SK-N-SH (cell line): ENCODE measurements at regions not wholly inside any gene's neighbourhood (a gene's known extent, or its start where the extent isn't known, plus 50 kb on each side); places are given as distances from the start of the nearest gene placed in this dataset.

Experiments
- CTCF ChIA-PET: fragments of 300-600, 350-600 bp; formaldehyde crosslinking; extraction: SDS; loops from one replicate; lab custom pipeline; 2021; lab: Yijun Ruan, JAX
- POLR2A ChIA-PET: fragments of 350-600 bp; sonication (Branson Sonifier 250); formaldehyde crosslinking; extraction: SDS; loops from one replicate; lab custom pipeline; 2020; ENCODE audit warnings: antibody characterized with exemption, inconsistent platforms; lab: Yijun Ruan, JAX
- DNase-seq: peaks from one replicate; pipeline ENCODE4 v3.0.0; 2012
- H2AFZ ChIP-seq: fragments of 200-600 bp; sonication (generic); 2 replicates; pipeline ENCODE4 v1.8.1; 2016; ENCODE audit warnings: antibody characterized with exemption, mild to moderate bottlenecking, low read depth
- H3F3A ChIP-seq: fragments of 200-600 bp; sonication (generic); replicated peaks from 2 replicates; pipeline ENCODE3; 2016; ENCODE audit warnings: antibody characterized with exemption, mild to moderate bottlenecking; ENCODE audit not compliant: insufficient read depth
- H3K27ac ChIP-seq, 2 experiments: fragments of 200-500 bp in 1 of 2; fragments of 200-600 bp in 1 of 2; sonication (Bioruptor generic) in 1 of 2; sonication (generic), shearing (Covaris generic) in 1 of 2; 2 replicates each; pipeline versions ENCODE4 v1.5.1 to v1.6.1; 2014 to 2016; ENCODE audit warnings: low read depth in 2 of 2, inconsistent platforms in 1 of 2, low read length in 1 of 2, mild to moderate bottlenecking in 1 of 2, mixed read lengths in 1 of 2
- H3K27me3 ChIP-seq: fragments of 200-600 bp; sonication (generic), shearing (Covaris generic); 2 replicates; pipeline ENCODE4 v1.6.1; 2016; ENCODE audit warnings: mixed run types; ENCODE audit not compliant: insufficient read depth
- H3K36me3 ChIP-seq, 2 experiments: fragments of 200-500 bp in 1 of 2; fragments of 200-600 bp in 1 of 2; sonication (Bioruptor generic) in 1 of 2; sonication (generic) in 1 of 2; replicated peaks in 1 of 2; 2 replicates each; pipeline versions ENCODE3 to v1.5.1; 2014 to 2016; ENCODE audit warnings: low read length in 1 of 2, mild to moderate bottlenecking in 1 of 2; ENCODE audit not compliant: insufficient read depth in 2 of 2, control insufficient read depth in 1 of 2
- H3K4me1 ChIP-seq, 2 experiments: fragments of 200-500 bp in 1 of 2; fragments of 200-600 bp in 1 of 2; sonication (Bioruptor generic) in 1 of 2; sonication (generic), shearing (Covaris generic) in 1 of 2; 2 replicates each; pipeline versions ENCODE4 v1.5.1 to v1.6.1; 2014 to 2016; ENCODE audit warnings: low read depth in 1 of 2, low read length in 1 of 2, mixed run types in 1 of 2; ENCODE audit not compliant: insufficient read depth in 2 of 2, control insufficient read depth in 1 of 2
- H3K4me2 ChIP-seq: fragments of 200-600 bp; sonication (generic), shearing (Covaris generic); 2 replicates; pipeline ENCODE4 v1.6.1; 2017; ENCODE audit warnings: mixed run types
- H3K4me3 ChIP-seq, 2 experiments: fragments of 200-500 bp in 1 of 2; fragments of 200-600 bp in 1 of 2; sonication (Bioruptor generic) in 1 of 2; sonication (generic), shearing (Covaris generic) in 1 of 2; 2 replicates each; pipeline versions ENCODE4 v1.5.1 to v1.8.1; 2014 to 2016; ENCODE audit warnings: low read depth in 2 of 2, inconsistent platforms in 1 of 2, low read length in 1 of 2, mild to moderate bottlenecking in 1 of 2, mixed read lengths in 1 of 2, moderate library complexity in 1 of 2
- H3K79me2 ChIP-seq: fragments of 200-600 bp; sonication (generic); 2 replicates; pipeline ENCODE4 v1.8.1; 2017; ENCODE audit warnings: mild to moderate bottlenecking; ENCODE audit not compliant: insufficient read depth
- H3K9ac ChIP-seq: fragments of 200-600 bp; sonication (generic); 2 replicates; pipeline ENCODE4 v1.6.1; 2017; ENCODE audit warnings: mixed run types
- H3K9me2 ChIP-seq: fragments of 200-600 bp; sonication (generic); 2 replicates; pipeline ENCODE4 v1.6.1; 2017; ENCODE audit warnings: mixed run types
- H3K9me3 ChIP-seq: fragments of 200-600 bp; sonication (generic); 2 replicates; pipeline ENCODE4 v1.6.1; 2017; ENCODE audit warnings: mixed run types, mild to moderate bottlenecking, moderate library complexity
- H4K20me1 ChIP-seq: fragments of 200-600 bp; sonication (generic); 2 replicates; pipeline ENCODE4 v1.6.1; 2017; ENCODE audit warnings: mild to moderate bottlenecking, mixed run types; ENCODE audit not compliant: insufficient read depth
- CHD2 ChIP-seq: fragments of 150-350 bp; IDR thresholded peaks from 2 replicates; pipeline ENCODE4 v1.6.1; 2018; ENCODE audit warnings: low read length; ENCODE audit not compliant: partially characterized antibody
- ELF1 ChIP-seq: IDR thresholded peaks from 2 replicates; pipeline ENCODE4 v1.4.0; 2012
- EZH2phosphoT487 ChIP-seq: fragments of 200-600 bp; sonication (generic); IDR thresholded peaks from 2 replicates; pipeline ENCODE4 v1.6.1; 2017; ENCODE audit warnings: low read depth, mixed run types, mild to moderate bottlenecking, antibody characterized with exemption, moderate library complexity, borderline replicate concordance
- FOSL2 ChIP-seq: IDR thresholded peaks from 2 replicates; pipeline ENCODE4 v1.4.0; 2012; ENCODE audit warnings: low read depth, mild to moderate bottlenecking, moderate library complexity, borderline replicate concordance
- FOXJ3 ChIP-seq: sonication (generic); formaldehyde crosslinking; IDR thresholded peaks from 2 replicates; pipeline ENCODE4 v1.5.1; 2020; ENCODE audit warnings: mild to moderate bottlenecking, missing genetic modification reagents
- FOXM1 ChIP-seq: IDR thresholded peaks from 2 replicates; pipeline ENCODE4 v1.4.0; 2012; ENCODE audit warnings: low read depth, mild to moderate bottlenecking
- GABPA ChIP-seq: IDR thresholded peaks from 2 replicates; pipeline ENCODE4 v1.4.0; 2012; ENCODE audit warnings: low read depth, mild to moderate bottlenecking
- GATA2 ChIP-seq: sonication (generic); formaldehyde crosslinking; IDR thresholded peaks from 2 replicates; pipeline ENCODE4 v1.5.0; 2020; ENCODE audit warnings: mild to moderate bottlenecking, missing genetic modification reagents
- MEF2A ChIP-seq: IDR thresholded peaks from 2 replicates; pipeline ENCODE4 v1.4.0; 2012; ENCODE audit warnings: low read depth, borderline replicate concordance
- NRF1 ChIP-seq: IDR thresholded peaks from 2 replicates; pipeline ENCODE4 v1.6.1; 2012; ENCODE audit warnings: low read depth, mild to moderate bottlenecking, low read length
- REST ChIP-seq: IDR thresholded peaks from 2 replicates; pipeline ENCODE4 v1.6.1; 2012; ENCODE audit warnings: mild to moderate bottlenecking, low read depth, low read length, moderate library complexity
- RXRA ChIP-seq: IDR thresholded peaks from 2 replicates; pipeline ENCODE4 v1.4.0; 2012; ENCODE audit warnings: low read depth, mild to moderate bottlenecking, borderline replicate concordance
- SIN3A ChIP-seq: IDR thresholded peaks from 2 replicates; pipeline ENCODE4 v1.6.1; 2012; ENCODE audit warnings: low read depth, mild to moderate bottlenecking, low read length, moderate library complexity, borderline replicate concordance
- SMC3 ChIP-seq: IDR thresholded peaks from 2 replicates; pipeline ENCODE4 v1.6.1; 2012; ENCODE audit warnings: low read depth, low read length, improper control_type of control experiment
- TAF1 ChIP-seq: IDR thresholded peaks from 2 replicates; pipeline ENCODE4 v1.6.1; 2012; ENCODE audit warnings: low read depth, mild to moderate bottlenecking, low read length, moderate library complexity, borderline replicate concordance
- TEAD4 ChIP-seq: IDR thresholded peaks from 2 replicates; pipeline ENCODE4 v1.4.0; 2012; ENCODE audit warnings: mild to moderate bottlenecking, borderline replicate concordance; ENCODE audit not compliant: insufficient read depth
- YY1 ChIP-seq: IDR thresholded peaks from 2 replicates; pipeline ENCODE4 v1.4.0; 2012; ENCODE audit warnings: low read depth, mild to moderate bottlenecking
- WGBS: methylation state at CpG from one replicate; pipeline ENCODE4 v1.1.6; 2017; ENCODE audit warnings: low lambda C conversion rate; 5-methylcytosine and 5-hydroxymethylcytosine counted together
- TF ChIP-seq, protein P1 (sequence below): IDR thresholded peaks from 2 replicates; pipeline ENCODE4 v1.4.0; 2012; ENCODE audit warnings: low read depth, borderline replicate concordance
- TF ChIP-seq, protein P2 (sequence below): fragments of 150-350 bp; IDR thresholded peaks from 2 replicates; pipeline ENCODE4 v1.6.1; 2016; ENCODE audit warnings: mild to moderate bottlenecking, low read depth, low read length

- peak; percentile 63; the same call in 1 of the 2 replicates for TF ChIP-seq TEAD4
- TF ChIP-seq FOXM1: peak; percentile 58; the same call in 1 of the 2 replicates
- peak; percentile 42; the same call in 1 of the 2 replicates for TF ChIP-seq FOSL2
- no peak for TF ChIP-seq SIN3A
- no peak for TF ChIP-seq ELF1
- no peak for TF ChIP-seq GATA2 (CRISPR knock-in tag)
Observed at GRCh38 chr14:71467361-71467811, 464.8 kb upstream of the RGS6 start (continued).

GRCh38 chr14:71468701-71469100 is 463.5 kb upstream of the RGS6 start:
- no peak for DNase-seq
- Histone ChIP-seq H4K20me1 (no peaks in the 10 kb centered on the region), H3K4me2 (no peak overlapping the region), H3K4me3 (no peak overlapping the region), H3K27me3 (no peaks in the 10 kb centered on the region), H3K36me3 (no peaks in the 10 kb centered on the region), H3K9me3 (no peaks in the 10 kb centered on the region; the same call in 1 of the 2 replicates), H3K4me1 (peaks cover 20 to 29% of the 10 kb centered on the region in 2 experiments; a peak in 3 of 4 replicates), H2AFZ (no peak overlapping the region), H3K9me2 (no peaks in the 10 kb centered on the region), H3K27ac (peak overlapping the region in 1 of 2 experiments; percentile 61; a peak in 2 of 4 replicates), H3K79me2 (peaks cover 37% of the 10 kb centered on the region; the same call in 1 of the 2 replicates), H3F3A (peaks cover 32% of the 10 kb centered on the region), H3K9ac (no peak overlapping the region)
- POLR2A ChIA-PET: no interaction called here
- TF ChIP-seq GABPA (no peak), FOXJ3 (CRISPR knock-in tag) (no peak)
- CTCF ChIA-PET: no interaction called here
- 73% methylated on average over 1 of the region's 1 CpG for WGBS

DNA sequence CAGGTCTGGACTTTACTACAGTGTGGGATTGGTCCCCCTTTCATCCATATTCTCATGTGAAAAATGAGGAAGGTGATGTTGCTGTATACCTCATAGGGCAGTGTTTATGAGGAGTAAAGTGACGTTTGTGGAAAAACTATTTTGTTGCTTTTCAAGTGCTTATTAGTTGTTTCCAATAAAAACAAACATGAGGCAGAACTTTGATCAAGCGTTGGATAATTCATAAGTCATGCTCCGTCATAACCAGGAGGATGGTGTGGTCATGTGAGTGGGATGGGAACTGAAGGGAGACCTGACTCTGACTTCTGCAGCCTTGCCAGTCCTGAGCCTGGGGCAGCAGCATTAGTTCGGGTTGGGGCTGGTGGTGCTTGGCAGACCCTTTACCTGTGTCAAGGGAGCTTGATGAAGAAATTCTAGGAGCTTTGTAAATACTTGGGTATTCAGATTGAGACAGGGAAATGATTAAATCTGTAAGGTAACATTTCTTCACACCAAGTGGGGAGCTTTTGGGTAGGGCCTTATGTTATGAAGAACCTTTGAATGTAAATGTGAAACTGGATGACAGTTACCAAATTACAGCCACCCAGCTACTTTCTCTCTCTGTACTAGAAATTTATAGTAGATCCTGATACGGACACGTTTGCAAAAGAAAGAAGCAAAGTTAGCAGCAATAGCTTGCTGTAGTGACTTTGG is 462.4 kb upstream of the RGS6 start:
- Histone ChIP-seq H3K4me1 (peaks cover 25 to 35% of the 10 kb centered on the region in 2 experiments; a peak in 3 of 4 replicates), H2AFZ (no peak overlapping the region), H4K20me1 (no peaks in the 10 kb centered on the region), H3K4me3 (no peak overlapping the region), H3K9me2 (no peaks in the 10 kb centered on the region), H3K27me3 (no peaks in the 10 kb centered on the region), H3K9me3 (no peaks in the 10 kb centered on the region; the same call in 1 of the 2 replicates), H3F3A (peaks cover 32% of the 10 kb centered on the region), H3K4me2 (no peak overlapping the region), H3K36me3 (no peaks in the 10 kb centered on the region), H3K9ac (no peak overlapping the region), H3K27ac (no peak overlapping the region), H3K79me2 (peaks cover 32% of the 10 kb centered on the region)
- WGBS: 89% methylated on average over 6 of the region's 6 CpGs
- POLR2A ChIA-PET: no interaction called here
- CTCF ChIA-PET: no interaction called here
- no peak for DNase-seq
- TF ChIP-seq, protein P1, sequence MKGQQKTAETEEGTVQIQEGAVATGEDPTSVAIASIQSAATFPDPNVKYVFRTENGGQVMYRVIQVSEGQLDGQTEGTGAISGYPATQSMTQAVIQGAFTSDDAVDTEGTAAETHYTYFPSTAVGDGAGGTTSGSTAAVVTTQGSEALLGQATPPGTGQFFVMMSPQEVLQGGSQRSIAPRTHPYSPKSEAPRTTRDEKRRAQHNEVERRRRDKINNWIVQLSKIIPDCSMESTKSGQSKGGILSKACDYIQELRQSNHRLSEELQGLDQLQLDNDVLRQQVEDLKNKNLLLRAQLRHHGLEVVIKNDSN: no peak
- TF ChIP-seq NRF1: no peak
- no peak for TF ChIP-seq SMC3
- TF ChIP-seq, protein P2, sequence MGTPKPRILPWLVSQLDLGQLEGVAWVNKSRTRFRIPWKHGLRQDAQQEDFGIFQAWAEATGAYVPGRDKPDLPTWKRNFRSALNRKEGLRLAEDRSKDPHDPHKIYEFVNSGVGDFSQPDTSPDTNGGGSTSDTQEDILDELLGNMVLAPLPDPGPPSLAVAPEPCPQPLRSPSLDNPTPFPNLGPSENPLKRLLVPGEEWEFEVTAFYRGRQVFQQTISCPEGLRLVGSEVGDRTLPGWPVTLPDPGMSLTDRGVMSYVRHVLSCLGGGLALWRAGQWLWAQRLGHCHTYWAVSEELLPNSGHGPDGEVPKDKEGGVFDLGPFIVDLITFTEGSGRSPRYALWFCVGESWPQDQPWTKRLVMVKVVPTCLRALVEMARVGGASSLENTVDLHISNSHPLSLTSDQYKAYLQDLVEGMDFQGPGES: no peak
- no peak for TF ChIP-seq CHD2
- TF ChIP-seq YY1: no peak
- no peak for TF ChIP-seq MEF2A
- TF ChIP-seq EZH2phosphoT487: no peak
- no peak for TF ChIP-seq FOXM1
- TF ChIP-seq GABPA: no peak
- no peak for TF ChIP-seq RXRA
- TF ChIP-seq TAF1: no peak
- no peak for TF ChIP-seq REST
